ENCODE measurements at regions not wholly inside any gene's neighbourhood (a gene's known extent, or its start where the extent isn't known, plus 50 kb on each side); places are given as distances from the start of the nearest gene placed in this dataset.
"Not testable (repeated sequence)": the region's sequence is repeated elsewhere in the genome, so short reads cannot be mapped to it uniquely, and the experiment has no call there.

DNA sequence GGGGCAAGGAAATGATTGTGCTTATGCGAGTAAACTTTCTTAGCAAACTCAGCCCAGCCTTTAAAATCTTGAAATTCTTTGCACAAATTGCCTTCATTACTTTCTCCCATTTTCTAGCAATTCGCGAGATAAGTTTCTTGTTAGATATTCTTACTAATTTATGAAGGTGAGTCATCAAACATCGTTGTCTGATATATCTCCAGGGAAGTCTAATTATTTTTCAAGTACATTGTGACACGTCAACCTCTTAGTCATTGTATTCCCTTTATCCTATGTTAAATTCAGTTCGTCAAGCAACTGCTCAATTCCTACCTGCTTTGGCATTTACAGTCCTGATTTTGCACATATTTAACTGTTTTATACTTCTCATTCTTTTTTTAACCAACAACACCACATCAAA, 854.5 kb upstream of the CRIM1 start:
- Mint-ChIP-seq H3K4me3 (ENCODE audit: low read depth, unreplicated experiment) (no peak overlapping the region), H3K4me1 (ENCODE audit: low read depth, unreplicated experiment) (no peaks in the 10 kb centered on the region), H3K27me3 (ENCODE audit: unreplicated experiment) (no peaks in the 10 kb centered on the region), H3K27ac (ENCODE audit: unreplicated experiment) (no peak overlapping the region), H3K36me3 (ENCODE audit: insufficient read depth, unreplicated experiment) (no peaks in the 10 kb centered on the region), H3K9me3 (ENCODE audit: low read depth, unreplicated experiment) (peaks cover 2% of the 10 kb centered on the region)
- TF ChIP-seq, protein P1, sequence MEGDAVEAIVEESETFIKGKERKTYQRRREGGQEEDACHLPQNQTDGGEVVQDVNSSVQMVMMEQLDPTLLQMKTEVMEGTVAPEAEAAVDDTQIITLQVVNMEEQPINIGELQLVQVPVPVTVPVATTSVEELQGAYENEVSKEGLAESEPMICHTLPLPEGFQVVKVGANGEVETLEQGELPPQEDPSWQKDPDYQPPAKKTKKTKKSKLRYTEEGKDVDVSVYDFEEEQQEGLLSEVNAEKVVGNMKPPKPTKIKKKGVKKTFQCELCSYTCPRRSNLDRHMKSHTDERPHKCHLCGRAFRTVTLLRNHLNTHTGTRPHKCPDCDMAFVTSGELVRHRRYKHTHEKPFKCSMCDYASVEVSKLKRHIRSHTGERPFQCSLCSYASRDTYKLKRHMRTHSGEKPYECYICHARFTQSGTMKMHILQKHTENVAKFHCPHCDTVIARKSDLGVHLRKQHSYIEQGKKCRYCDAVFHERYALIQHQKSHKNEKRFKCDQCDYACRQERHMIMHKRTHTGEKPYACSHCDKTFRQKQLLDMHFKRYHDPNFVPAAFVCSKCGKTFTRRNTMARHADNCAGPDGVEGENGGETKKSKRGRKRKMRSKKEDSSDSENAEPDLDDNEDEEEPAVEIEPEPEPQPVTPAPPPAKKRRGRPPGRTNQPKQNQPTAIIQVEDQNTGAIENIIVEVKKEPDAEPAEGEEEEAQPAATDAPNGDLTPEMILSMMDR (IDR thresholded peaks at IDR 0.05; ENCODE audit: unreplicated experiment) = no peak
- no TSS peak for BruUV-seq (replicated peaks)
- no peak for DNase-seq
- CTCF ChIA-PET = interaction anchor here (0.7 kb wide), 1 partner anchor 291 kb away, joined by 3 read pairs; no protein-coding TSS in a partner anchor
- intact Hi-C loops (cut with micrococcal nuclease; ENCODE audit: unreplicated experiment) = no loop called here

DNA sequence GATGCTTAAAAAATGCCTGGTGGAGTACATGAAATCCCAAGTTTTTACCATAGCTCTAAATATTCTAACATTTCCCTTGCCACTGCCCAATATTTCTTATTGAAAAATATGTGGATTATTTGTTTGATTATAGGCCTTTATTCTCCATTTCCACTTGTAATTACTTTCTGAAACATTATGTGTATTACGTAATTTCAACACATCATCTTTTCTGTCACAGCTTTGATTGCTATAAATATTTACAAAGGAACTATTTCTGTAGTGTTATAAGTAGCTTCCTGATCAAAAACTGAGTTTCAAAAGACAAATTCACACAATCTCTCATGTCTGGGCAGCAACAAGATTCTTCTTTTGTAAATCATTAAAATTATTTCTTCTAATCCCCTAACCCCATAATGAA, 859.6 kb upstream of the CRIM1 start:
- intact Hi-C loops (cut with micrococcal nuclease; ENCODE audit: unreplicated experiment) = no loop called here
- Mint-ChIP-seq H3K4me3 (ENCODE audit: low read depth, unreplicated experiment) (no peak overlapping the region), H3K27me3 (ENCODE audit: unreplicated experiment) (no peaks in the 10 kb centered on the region), H3K9me3 (ENCODE audit: low read depth, unreplicated experiment) (peaks cover 6% of the 10 kb centered on the region), H3K36me3 (ENCODE audit: insufficient read depth, unreplicated experiment) (no peaks in the 10 kb centered on the region), H3K4me1 (ENCODE audit: low read depth, unreplicated experiment) (no peaks in the 10 kb centered on the region), H3K27ac (ENCODE audit: unreplicated experiment) (no peak overlapping the region)
- CTCF ChIA-PET = interaction anchor here (0.7 kb wide), 1 partner anchor 588 kb away, joined by 3 read pairs; no protein-coding TSS in a partner anchor
- no TSS peak for BruUV-seq (replicated peaks)
- TF ChIP-seq, protein P1 (IDR thresholded peaks at IDR 0.05; ENCODE audit: unreplicated experiment) = no peak
- DNase-seq = no peak

DNA sequence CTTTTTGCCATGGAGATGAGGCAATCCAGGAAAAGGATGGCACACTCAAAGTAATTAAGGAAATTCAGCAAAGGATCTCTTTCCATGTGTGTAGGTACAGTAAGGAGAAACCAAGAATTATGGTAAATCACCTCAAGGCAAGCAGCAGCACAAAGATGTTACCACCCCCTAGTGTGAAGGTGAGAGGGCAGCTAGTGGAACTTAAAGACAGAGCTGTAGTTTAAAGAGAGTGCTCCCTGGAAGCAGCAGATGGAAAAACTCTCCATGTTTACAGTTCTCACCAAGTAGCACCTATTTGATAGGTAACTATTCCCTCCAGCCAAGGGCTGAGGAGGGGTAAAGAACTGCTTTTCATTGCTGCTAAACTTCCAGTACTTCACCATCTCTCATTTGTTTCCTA, 860.4 kb upstream of the CRIM1 start:
- Mint-ChIP-seq H3K27ac (ENCODE audit: unreplicated experiment) (no peak overlapping the region), H3K4me3 (ENCODE audit: low read depth, unreplicated experiment) (no peak overlapping the region), H3K4me1 (ENCODE audit: low read depth, unreplicated experiment) (no peaks in the 10 kb centered on the region), H3K9me3 (ENCODE audit: low read depth, unreplicated experiment) (peaks cover 6% of the 10 kb centered on the region), H3K27me3 (ENCODE audit: unreplicated experiment) (no peaks in the 10 kb centered on the region), H3K36me3 (ENCODE audit: insufficient read depth, unreplicated experiment) (no peaks in the 10 kb centered on the region)
- DNase-seq = no peak
- CTCF ChIA-PET = no interaction called here
- BruUV-seq (replicated peaks) = no TSS peak
- TF ChIP-seq, protein P1 (IDR thresholded peaks at IDR 0.05; ENCODE audit: unreplicated experiment) = no peak
- intact Hi-C loops (cut with micrococcal nuclease; ENCODE audit: unreplicated experiment) = no loop called here

DNA sequence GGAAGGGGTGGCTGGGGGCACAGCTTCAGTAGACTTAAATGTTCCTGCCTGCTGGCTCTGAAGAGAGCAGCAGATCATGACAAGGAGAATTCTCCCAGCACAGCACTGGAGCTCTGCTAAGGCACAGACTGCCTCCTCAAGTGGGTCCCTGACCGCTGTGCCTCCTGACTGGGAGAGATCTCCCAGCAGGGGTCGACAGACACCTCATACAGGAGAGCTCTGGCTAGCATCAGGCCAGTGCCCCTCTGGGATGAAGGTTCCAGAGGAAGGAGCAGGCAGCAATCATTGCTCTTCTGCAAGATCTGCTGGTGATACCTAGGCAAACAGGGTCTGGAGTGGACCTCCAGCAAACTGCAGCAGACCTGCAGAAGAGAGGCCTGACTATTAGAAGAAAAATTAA, 877.5 kb upstream of the CRIM1 start:
- CTCF ChIA-PET; H3K4me1 Mint-ChIP-seq (ENCODE audit: low read depth, unreplicated experiment); H3K27me3 Mint-ChIP-seq (ENCODE audit: unreplicated experiment); H3K27ac Mint-ChIP-seq (ENCODE audit: unreplicated experiment); H3K4me3 Mint-ChIP-seq (ENCODE audit: low read depth, unreplicated experiment); H3K36me3 Mint-ChIP-seq (ENCODE audit: insufficient read depth, unreplicated experiment); intact Hi-C loops (cut with micrococcal nuclease; ENCODE audit: unreplicated experiment); DNase-seq; BruUV-seq (replicated peaks): not testable (repeated sequence)
- H3K9me3 Mint-ChIP-seq (ENCODE audit: low read depth, unreplicated experiment) = peaks cover 15% of the 10 kb centered on the region

DNA sequence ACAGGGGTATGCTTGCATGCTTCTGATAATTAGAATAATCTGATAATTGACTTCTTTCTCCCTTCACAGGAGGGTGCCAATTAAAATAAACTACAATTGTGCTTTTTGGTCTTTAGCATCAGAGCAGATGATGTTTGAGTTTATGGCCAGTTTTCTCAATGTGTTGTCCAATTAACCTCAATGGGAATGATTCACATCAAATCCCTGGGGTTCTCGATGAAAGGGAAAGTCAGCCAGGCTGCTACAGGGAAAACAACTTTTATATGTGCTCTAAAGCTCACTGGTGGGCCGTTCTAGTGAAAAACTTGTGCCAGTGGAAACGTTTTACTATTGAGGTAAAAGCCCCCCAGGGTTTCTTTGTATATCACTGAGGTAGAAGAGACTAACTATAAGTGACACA, 887.3 kb upstream of the CRIM1 start:
- no TSS peak for BruUV-seq (replicated peaks)
- H3K27me3 Mint-ChIP-seq (ENCODE audit: unreplicated experiment) = no peaks in the 10 kb centered on the region
- intact Hi-C loops (cut with micrococcal nuclease; ENCODE audit: unreplicated experiment) = no loop called here
- no peak overlapping the region for H3K4me3 Mint-ChIP-seq (ENCODE audit: low read depth, unreplicated experiment)
- H3K9me3 Mint-ChIP-seq (ENCODE audit: low read depth, unreplicated experiment) = peaks cover 10% of the 10 kb centered on the region
- TF ChIP-seq, protein P1 (IDR thresholded peaks at IDR 0.05; ENCODE audit: unreplicated experiment) = no peak
- no peak overlapping the region for H3K27ac Mint-ChIP-seq (ENCODE audit: unreplicated experiment)
- H3K4me1 Mint-ChIP-seq (ENCODE audit: low read depth, unreplicated experiment) = no peaks in the 10 kb centered on the region
- CTCF ChIA-PET = no interaction called here
- no peak for DNase-seq
- H3K36me3 Mint-ChIP-seq (ENCODE audit: insufficient read depth, unreplicated experiment) = no peaks in the 10 kb centered on the region
